NCI-H226 (cell line): ENCODE measurements at regions not wholly inside any gene's neighbourhood (a gene's known extent, or its start where the extent isn't known, plus 50 kb on each side); places are given as distances from the start of the nearest gene placed in this dataset.
A peak's percentile ranks its signal among the peaks of the same experiment; 100 is the strongest.

Experiments
- DNase-seq: peaks from one replicate; pipeline ENCODE4 v3.0.0-alpha.2; 2015

- DNase-seq: peak; percentile 44
These were observed 182.5 kb downstream of the POU4F1 start for GRCh38 chr13:78420814-78421213.

DNA sequence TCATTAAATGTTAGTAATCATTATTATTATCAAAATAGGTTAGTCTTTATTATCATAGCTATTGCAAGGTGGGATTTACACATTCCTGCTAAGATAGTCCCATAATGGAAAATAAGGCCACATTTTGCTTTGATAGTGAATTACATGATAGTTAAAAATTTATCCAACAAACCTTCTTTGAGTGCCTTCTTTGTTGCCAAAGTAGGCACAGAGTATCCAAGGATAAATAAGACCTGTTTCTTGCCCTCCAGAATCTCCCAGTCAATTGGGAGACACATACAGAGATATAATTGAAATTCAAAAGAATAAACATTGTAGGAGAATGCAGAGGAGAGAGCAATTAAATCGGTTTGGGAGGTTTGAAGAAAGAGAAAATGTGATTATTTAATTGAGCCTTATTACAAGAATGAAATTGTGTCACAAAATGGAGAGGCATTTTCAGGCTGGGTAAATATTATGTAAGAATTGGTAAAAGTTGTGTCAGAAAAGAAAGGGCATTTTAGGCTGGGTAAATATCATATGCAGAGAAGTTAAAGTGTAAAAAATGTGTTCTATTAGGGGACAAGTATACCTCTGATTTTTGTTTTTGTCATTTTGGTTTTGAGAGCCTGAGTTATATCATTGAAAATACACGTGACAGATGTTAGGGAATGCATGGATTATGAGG lies 189.3 kb downstream of the POU4F1 start:
- no peak for DNase-seq

DNA sequence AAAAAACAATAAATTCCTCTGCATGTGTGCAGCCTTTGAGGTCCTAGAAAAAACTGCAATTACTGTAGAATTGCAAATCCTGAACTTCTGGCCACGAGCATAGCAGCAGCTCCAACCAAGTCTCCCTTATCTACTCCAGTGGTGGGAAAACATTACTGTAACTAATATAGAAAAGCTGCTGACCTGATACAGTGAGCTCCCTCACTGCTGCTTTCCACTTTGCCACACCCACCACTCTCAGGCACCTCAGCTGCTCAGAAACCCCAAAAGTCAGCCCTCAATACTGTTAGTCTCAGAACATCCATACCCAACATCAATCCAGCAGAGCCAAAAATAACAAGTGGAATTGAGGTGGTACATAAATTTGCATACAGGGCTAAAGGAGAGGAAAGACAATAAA lies 192.5 kb downstream of the POU4F1 start:
- no peak for DNase-seq

- no peak for DNase-seq
These were observed 193.2 kb downstream of the POU4F1 start for GRCh38 chr13:78410164-78410563.

- DNase-seq: no peak
These were observed 194.2 kb downstream of the POU4F1 start for GRCh38 chr13:78409172-78409571.

DNA sequence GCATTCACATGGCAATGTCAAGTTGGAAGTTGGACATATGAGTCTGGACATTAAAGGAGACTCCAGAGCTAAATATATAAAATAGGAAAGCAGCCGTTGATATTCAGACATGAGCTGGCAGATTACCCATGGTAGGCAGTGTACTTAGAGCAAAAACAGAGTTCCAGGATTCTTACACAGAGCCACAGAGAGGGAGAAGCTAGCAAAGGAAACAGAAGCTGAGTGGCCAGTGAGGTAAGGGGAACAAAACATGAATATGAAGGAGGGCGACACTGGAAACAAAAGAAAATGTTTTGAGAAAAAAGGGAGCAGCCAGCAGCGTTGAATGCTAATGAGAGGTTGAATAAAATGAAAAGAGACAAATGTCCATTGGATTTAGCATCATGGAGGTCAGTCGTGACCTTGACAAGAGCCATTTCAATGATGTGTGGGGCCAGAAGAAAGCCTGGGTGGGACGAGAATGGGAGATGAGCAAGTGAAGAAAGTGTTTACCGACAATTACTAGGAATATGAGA lies 198.4 kb downstream of the POU4F1 start:
- DNase-seq: no peak

- DNase-seq: no peak
These were observed 200.5 kb downstream of the POU4F1 start for GRCh38 chr13:78402708-78403400.

GRCh38 chr13:78401873-78402707 lies 201.3 kb downstream of the POU4F1 start:
- no peak for DNase-seq

- no peak for DNase-seq
These were observed 204.5 kb downstream of the POU4F1 start for GRCh38 chr13:78398743-78399410.

- no peak for DNase-seq
These were observed 209.8 kb downstream of the POU4F1 start for GRCh38 chr13:78393286-78394142.

DNA sequence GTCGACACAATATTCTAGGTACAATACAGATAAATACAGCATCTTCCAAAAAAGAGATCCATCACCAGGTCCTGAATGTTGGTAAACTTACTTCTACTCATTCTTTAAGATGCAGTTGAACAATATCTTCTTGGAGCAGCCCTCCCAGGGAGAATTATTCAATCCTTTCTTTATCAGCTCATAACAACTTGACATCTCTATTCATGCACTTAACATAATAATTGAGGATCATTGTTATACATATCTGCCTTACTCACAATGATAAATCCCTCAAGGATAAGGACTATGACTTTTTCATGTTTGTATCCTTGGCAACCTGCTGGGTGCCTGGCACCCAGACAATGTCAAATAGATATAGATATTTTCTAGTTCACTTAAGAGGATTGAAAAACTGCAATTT lies 219.5 kb downstream of the POU4F1 start:
- no peak for DNase-seq

- DNase-seq: no peak
These were observed 220.3 kb downstream of the POU4F1 start for GRCh38 chr13:78383071-78383484.

DNA sequence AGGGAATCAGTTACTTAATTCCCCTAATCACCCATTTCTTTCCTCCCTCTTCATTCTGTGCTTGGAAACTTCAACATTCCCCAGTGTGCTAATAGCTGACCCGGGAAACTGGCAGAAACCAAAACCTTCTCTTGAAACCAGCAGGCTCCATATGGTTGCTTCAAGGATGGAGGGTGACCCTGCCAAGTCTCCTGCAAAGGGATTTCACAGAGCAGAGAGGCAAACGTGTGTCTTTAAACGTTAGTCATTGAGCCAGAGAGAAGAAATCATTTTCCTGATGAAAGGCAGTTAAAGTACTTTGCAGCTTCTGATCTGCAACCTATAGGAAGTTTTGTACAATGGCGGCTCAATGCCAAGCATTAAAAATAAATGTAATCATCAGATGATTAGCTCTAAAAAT lies 220.9 kb downstream of the POU4F1 start:
- no peak for DNase-seq

DNA sequence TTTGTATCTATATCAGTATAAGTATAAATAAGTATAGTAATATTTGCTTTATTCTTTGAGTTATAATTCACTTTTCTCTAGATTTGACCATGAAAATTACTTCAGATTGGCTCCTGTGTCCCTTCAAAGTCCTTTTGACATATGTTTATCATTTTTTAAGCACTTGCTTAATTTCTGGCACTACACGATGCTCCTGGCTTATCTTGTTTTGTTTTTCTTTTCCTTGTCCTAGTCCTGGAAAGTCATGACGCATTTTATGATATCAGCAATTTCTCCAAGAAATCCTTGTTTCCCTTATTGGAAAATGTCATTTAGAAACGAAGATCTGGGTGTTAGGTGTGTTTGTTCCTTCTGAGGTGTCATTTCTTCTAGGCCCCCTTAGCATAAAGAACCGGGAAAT lies 226.5 kb downstream of the POU4F1 start:
- no peak for DNase-seq

- no peak for DNase-seq
These were observed 227.3 kb downstream of the POU4F1 start for GRCh38 chr13:78376033-78376432.

- DNase-seq: no peak
These were observed 230.8 kb downstream of the POU4F1 start for GRCh38 chr13:78372581-78372980.

GRCh38 chr13:78370231-78370630 lies 233.1 kb downstream of the POU4F1 start:
- no peak for DNase-seq

GRCh38 chr13:78364711-78365110 lies 238.6 kb downstream of the POU4F1 start:
- DNase-seq: no peak

GRCh38 chr13:78341032-78341431 lies 262.3 kb downstream of the POU4F1 start:
- DNase-seq: peak; percentile 89

- peak; percentile 15 for DNase-seq
These were observed 263.4 kb downstream of the POU4F1 start for GRCh38 chr13:78339927-78340326.

DNA sequence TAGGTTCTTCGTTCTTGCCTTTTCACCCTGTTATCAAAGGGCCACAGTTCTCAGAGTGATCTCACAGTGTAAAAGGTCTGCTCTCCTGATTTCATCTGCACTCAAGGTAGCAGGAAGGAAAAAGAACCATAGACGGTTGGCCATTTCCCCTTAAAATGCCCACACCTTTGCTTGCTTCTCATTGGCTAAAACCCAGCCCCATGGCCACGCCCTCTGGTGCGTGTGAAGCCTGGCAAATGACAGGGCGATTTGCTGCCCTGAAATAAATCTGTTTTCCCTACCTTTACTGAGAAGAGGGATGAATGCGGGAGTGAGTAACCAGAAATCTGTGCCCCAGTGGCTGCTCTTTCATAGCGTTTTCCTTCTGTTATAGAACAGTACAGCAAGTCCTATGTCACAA lies 269.3 kb downstream of the POU4F1 start:
- no peak for DNase-seq

GRCh38 chr13:78326633-78327032 lies 276.7 kb downstream of the POU4F1 start:
- DNase-seq: peak; percentile 65
